ENCODE measurements at regions not wholly inside any gene's neighbourhood (a gene's known extent, or its start where the extent isn't known, plus 50 kb on each side); places are given as distances from the start of the nearest gene placed in this dataset.

- Histone ChIP-seq H3K36me3 (no peaks in the 10 kb centered on the region), H3K4me1 (no peaks in the 10 kb centered on the region), H3K27me3 (ENCODE audit: low read depth) (no peaks in the 10 kb centered on the region), H3K27ac (replicated peaks) (no peak overlapping the region), H3K9me3 (replicated peaks) (no peaks in the 10 kb centered on the region), H3K4me3 (no peak overlapping the region)
- no peak for DNase-seq
- intact Hi-C loops (cut with micrococcal nuclease), result no loop called here
- no peak for TF ChIP-seq CTCF (IDR thresholded peaks at IDR 0.05; ENCODE audit: borderline replicate concordance)
These were observed 1343.8 kb upstream of the LRRTM1 start for GRCh38 chr2:81648370-81648769.

GRCh38 chr2:81647715-81648230, 1343.2 kb upstream of the LRRTM1 start:
- no peaks in the 10 kb centered on the region for H3K4me1 ChIP-seq
- H3K36me3 ChIP-seq, result no peaks in the 10 kb centered on the region
- no peak overlapping the region for H3K27ac ChIP-seq (replicated peaks)
- peaks cover under 1% of the 10 kb centered on the region for H3K9me3 ChIP-seq (replicated peaks)
- no peak overlapping the region for H3K4me3 ChIP-seq
- DNase-seq, result no peak
- no peak for TF ChIP-seq CTCF (IDR thresholded peaks at IDR 0.05; ENCODE audit: borderline replicate concordance)
- intact Hi-C loops (cut with micrococcal nuclease), result no loop called here
- no peaks in the 10 kb centered on the region for H3K27me3 ChIP-seq (ENCODE audit: low read depth)

- Histone ChIP-seq H3K4me1 (no peaks in the 10 kb centered on the region), H3K27ac (replicated peaks) (no peak overlapping the region), H3K36me3 (no peaks in the 10 kb centered on the region), H3K27me3 (ENCODE audit: low read depth) (no peaks in the 10 kb centered on the region), H3K4me3 (no peak overlapping the region), H3K9me3 (replicated peaks) (peaks cover 10% of the 10 kb centered on the region)
- no peak for TF ChIP-seq CTCF (IDR thresholded peaks at IDR 0.05; ENCODE audit: borderline replicate concordance)
- intact Hi-C loops (cut with micrococcal nuclease), result no loop called here
- DNase-seq, result no peak
These were observed 1341.3 kb upstream of the LRRTM1 start for GRCh38 chr2:81645745-81646301.

- Histone ChIP-seq H3K27ac (replicated peaks) (no peak overlapping the region), H3K27me3 (ENCODE audit: low read depth) (no peaks in the 10 kb centered on the region), H3K4me1 (no peaks in the 10 kb centered on the region), H3K4me3 (no peak overlapping the region), H3K9me3 (replicated peaks) (peaks cover 22% of the 10 kb centered on the region), H3K36me3 (no peaks in the 10 kb centered on the region)
- intact Hi-C loops (cut with micrococcal nuclease), result no loop called here
- no peak for TF ChIP-seq CTCF (IDR thresholded peaks at IDR 0.05; ENCODE audit: borderline replicate concordance)
- no peak for DNase-seq
These were observed 1339.6 kb upstream of the LRRTM1 start for GRCh38 chr2:81644189-81644588.

GRCh38 chr2:81624825-81625224, 1320.3 kb upstream of the LRRTM1 start:
- no peak overlapping the region for H3K4me3 ChIP-seq
- no peak for DNase-seq
- no peak for TF ChIP-seq CTCF (IDR thresholded peaks at IDR 0.05; ENCODE audit: borderline replicate concordance)
- H3K27ac ChIP-seq (replicated peaks), result no peak overlapping the region
- H3K9me3 ChIP-seq (replicated peaks), result peaks cover 17% of the 10 kb centered on the region
- no peaks in the 10 kb centered on the region for H3K27me3 ChIP-seq (ENCODE audit: low read depth)
- intact Hi-C loops (cut with micrococcal nuclease), result no loop called here
- H3K4me1 ChIP-seq, result no peaks in the 10 kb centered on the region
- H3K36me3 ChIP-seq, result no peaks in the 10 kb centered on the region

All from left ventricle myocardium inferior (tissue), 1 donor.